Endothelial cell (in vitro differentiated cells): ENCODE measurements at regions not wholly inside any gene's neighbourhood (a gene's known extent, or its start where the extent isn't known, plus 50 kb on each side); places are given as distances from the start of the nearest gene placed in this dataset.

Source experiments
- DNase-seq: peaks from one replicate; pipeline ENCODE4 v3.0.0; 2021; ENCODE audit warnings: low spot score
- H3K27ac Mint-ChIP-seq: one replicate; pipeline ENCODE4 v1.8.0; 2021; ENCODE audit warnings: mixed read lengths, inconsistent platforms; ENCODE audit not compliant: unreplicated experiment
- H3K27me3 Mint-ChIP-seq: one replicate; pipeline ENCODE4 v1.8.0; 2021; ENCODE audit warnings: mild to moderate bottlenecking, moderate library complexity, mixed read lengths, inconsistent platforms; ENCODE audit not compliant: unreplicated experiment
- H3K36me3 Mint-ChIP-seq: one replicate; pipeline ENCODE4 v1.8.0; 2021; ENCODE audit warnings: mild to moderate bottlenecking, low read depth, mixed read lengths, inconsistent platforms; ENCODE audit not compliant: unreplicated experiment
- H3K4me1 Mint-ChIP-seq: one replicate; pipeline ENCODE4 v1.8.0; 2021; ENCODE audit warnings: mild to moderate bottlenecking, mixed read lengths, inconsistent platforms; ENCODE audit not compliant: unreplicated experiment
- H3K4me3 Mint-ChIP-seq: one replicate; pipeline ENCODE4 v1.8.0; 2021; ENCODE audit warnings: mild to moderate bottlenecking, mixed read lengths, inconsistent platforms; ENCODE audit not compliant: unreplicated experiment
- H3K9me3 Mint-ChIP-seq: one replicate; pipeline ENCODE4 v1.8.0; 2021; ENCODE audit warnings: mixed read lengths, inconsistent platforms; ENCODE audit not compliant: unreplicated experiment
- TF ChIP-seq, protein P1 (sequence below): fragments of 200-600 bp; sonication (generic); IDR thresholded peaks from one replicate; pipeline ENCODE4 v1.5.0; 2021; ENCODE audit warnings: antibody characterized with exemption; ENCODE audit not compliant: unreplicated experiment

GRCh38 chrX:121283921-121284320 is 236.5 kb downstream of the GLUD2 start:
- no peak for DNase-seq
- Mint-ChIP-seq H3K4me1 (no peaks in the 10 kb centered on the region), H3K4me3 (no peak overlapping the region), H3K9me3 (no peaks in the 10 kb centered on the region), H3K27me3 (no peaks in the 10 kb centered on the region), H3K36me3 (no peaks in the 10 kb centered on the region), H3K27ac (no peak overlapping the region)
- TF ChIP-seq, protein P1, sequence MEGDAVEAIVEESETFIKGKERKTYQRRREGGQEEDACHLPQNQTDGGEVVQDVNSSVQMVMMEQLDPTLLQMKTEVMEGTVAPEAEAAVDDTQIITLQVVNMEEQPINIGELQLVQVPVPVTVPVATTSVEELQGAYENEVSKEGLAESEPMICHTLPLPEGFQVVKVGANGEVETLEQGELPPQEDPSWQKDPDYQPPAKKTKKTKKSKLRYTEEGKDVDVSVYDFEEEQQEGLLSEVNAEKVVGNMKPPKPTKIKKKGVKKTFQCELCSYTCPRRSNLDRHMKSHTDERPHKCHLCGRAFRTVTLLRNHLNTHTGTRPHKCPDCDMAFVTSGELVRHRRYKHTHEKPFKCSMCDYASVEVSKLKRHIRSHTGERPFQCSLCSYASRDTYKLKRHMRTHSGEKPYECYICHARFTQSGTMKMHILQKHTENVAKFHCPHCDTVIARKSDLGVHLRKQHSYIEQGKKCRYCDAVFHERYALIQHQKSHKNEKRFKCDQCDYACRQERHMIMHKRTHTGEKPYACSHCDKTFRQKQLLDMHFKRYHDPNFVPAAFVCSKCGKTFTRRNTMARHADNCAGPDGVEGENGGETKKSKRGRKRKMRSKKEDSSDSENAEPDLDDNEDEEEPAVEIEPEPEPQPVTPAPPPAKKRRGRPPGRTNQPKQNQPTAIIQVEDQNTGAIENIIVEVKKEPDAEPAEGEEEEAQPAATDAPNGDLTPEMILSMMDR: no peak

DNA sequence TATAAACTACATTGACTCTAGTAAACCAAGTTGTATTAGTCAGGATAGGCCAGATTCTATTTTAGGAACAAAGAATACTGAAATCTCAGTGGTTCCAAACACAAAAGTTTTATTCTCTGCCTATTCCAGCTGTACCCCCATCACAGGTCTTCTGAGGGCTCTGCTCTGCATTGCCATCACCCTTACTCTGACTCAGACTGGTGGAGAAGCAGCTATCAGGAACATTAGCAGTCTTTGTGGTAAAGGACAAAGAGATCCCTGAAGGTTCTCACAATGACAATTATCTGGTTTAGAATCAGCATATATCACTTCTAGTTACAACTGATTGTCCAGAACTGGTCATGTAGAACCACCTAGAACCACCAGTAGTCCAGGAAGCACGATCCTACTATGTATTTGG is 251.1 kb downstream of the GLUD2 start:
- no peaks in the 10 kb centered on the region for H3K4me1 Mint-ChIP-seq
- no peaks in the 10 kb centered on the region for H3K36me3 Mint-ChIP-seq
- H3K27me3 Mint-ChIP-seq: no peaks in the 10 kb centered on the region
- H3K27ac Mint-ChIP-seq: no peak overlapping the region
- no peaks in the 10 kb centered on the region for H3K9me3 Mint-ChIP-seq
- no peak for DNase-seq
- no peak overlapping the region for H3K4me3 Mint-ChIP-seq
- TF ChIP-seq, protein P1: no peak

GRCh38 chrX:121301356-121301755 is 253.9 kb downstream of the GLUD2 start:
- H3K27me3 Mint-ChIP-seq: peaks cover 1% of the 10 kb centered on the region
- H3K4me1 Mint-ChIP-seq: no peaks in the 10 kb centered on the region
- TF ChIP-seq, protein P1: no peak
- no peak for DNase-seq
- H3K9me3 Mint-ChIP-seq: no peaks in the 10 kb centered on the region
- no peak overlapping the region for H3K4me3 Mint-ChIP-seq
- no peaks in the 10 kb centered on the region for H3K36me3 Mint-ChIP-seq
- no peak overlapping the region for H3K27ac Mint-ChIP-seq

GRCh38 chrX:121301822-121302221 is 254.4 kb downstream of the GLUD2 start:
- H3K4me1 Mint-ChIP-seq: no peaks in the 10 kb centered on the region
- TF ChIP-seq, protein P1: no peak
- peaks cover 1% of the 10 kb centered on the region for H3K27me3 Mint-ChIP-seq
- no peaks in the 10 kb centered on the region for H3K9me3 Mint-ChIP-seq
- DNase-seq: no peak
- no peak overlapping the region for H3K27ac Mint-ChIP-seq
- H3K36me3 Mint-ChIP-seq: no peaks in the 10 kb centered on the region
- no peak overlapping the region for H3K4me3 Mint-ChIP-seq

GRCh38 chrX:121307449-121307848 is 260.0 kb downstream of the GLUD2 start:
- Mint-ChIP-seq H3K27me3 (peaks cover 1% of the 10 kb centered on the region), H3K27ac (no peak overlapping the region), H3K36me3 (no peaks in the 10 kb centered on the region), H3K4me1 (no peaks in the 10 kb centered on the region), H3K9me3 (no peaks in the 10 kb centered on the region), H3K4me3 (no peak overlapping the region)
- TF ChIP-seq, protein P1: no peak
- DNase-seq: no peak
